Nephron (organoid): ENCODE measurements at regions not wholly inside any gene's neighbourhood (a gene's known extent, or its start where the extent isn't known, plus 50 kb on each side); places are given as distances from the start of the nearest gene placed in this dataset.
A peak's percentile ranks its signal among the peaks of the same experiment; 100 is the strongest.

ENCODE experiments used
- H3K27ac Mint-ChIP-seq, 3 experiments: 2 replicates each; pipeline ENCODE4 v1.8.0; 2020; ENCODE audit warnings: mixed read lengths in 3 of 3, mild to moderate bottlenecking in 2 of 3, moderate library complexity in 1 of 3
- H3K27me3 Mint-ChIP-seq: 2 replicates; pipeline ENCODE4 v1.8.0; 2021; ENCODE audit warnings: low read depth, mild to moderate bottlenecking, moderate library complexity, mixed read lengths
- H3K36me3 Mint-ChIP-seq: 2 replicates; pipeline ENCODE4 v1.8.0; 2020; ENCODE audit warnings: low read depth, mixed read lengths
- H3K4me1 Mint-ChIP-seq: 2 replicates; pipeline ENCODE4 v1.8.0; 2020; ENCODE audit warnings: mixed read lengths
- H3K4me3 Mint-ChIP-seq, 3 experiments: 2 replicates each; pipeline ENCODE4 v1.8.0; 2020; ENCODE audit warnings: mild to moderate bottlenecking in 3 of 3, mixed read lengths in 3 of 3, moderate library complexity in 2 of 3
- H3K9me3 Mint-ChIP-seq: 2 replicates; pipeline ENCODE4 v1.8.0; 2020; ENCODE audit warnings: mixed read lengths
- TF ChIP-seq, protein P1 (sequence below), 3 experiments: fragments of 200-600 bp; sonication (generic); IDR thresholded peaks; one replicate each; pipeline ENCODE4 v1.5.0; 2021; ENCODE audit warnings: antibody characterized with exemption in 3 of 3; ENCODE audit not compliant: unreplicated experiment in 3 of 3

DNA sequence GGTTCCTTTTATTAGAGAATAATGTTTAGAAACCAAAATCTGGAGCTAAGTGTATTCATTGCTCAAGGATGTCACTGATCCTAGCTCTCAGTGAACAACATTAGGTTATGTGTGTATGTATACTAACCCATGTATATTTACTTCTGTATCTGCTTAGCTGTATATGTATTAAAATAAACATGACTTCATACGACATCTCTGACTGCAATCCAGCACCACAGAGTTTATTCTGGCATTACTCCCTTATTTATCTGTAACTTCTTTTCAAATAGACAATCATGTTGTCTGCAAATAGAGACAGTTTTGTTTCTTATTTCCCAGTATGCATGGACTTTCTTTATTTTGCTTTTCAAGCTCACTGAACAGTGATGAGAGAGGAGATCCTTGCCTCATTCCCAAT, 441.0 kb upstream of the NFE2L3 start:
- no peaks in the 10 kb centered on the region for H3K36me3 Mint-ChIP-seq
- no peaks in the 10 kb centered on the region for H3K27me3 Mint-ChIP-seq
- no peak overlapping the region for H3K4me3 Mint-ChIP-seq
- peaks cover 7% of the 10 kb centered on the region for H3K9me3 Mint-ChIP-seq
- peaks cover 81% of the 10 kb centered on the region for H3K4me1 Mint-ChIP-seq
- TF ChIP-seq, protein P1, sequence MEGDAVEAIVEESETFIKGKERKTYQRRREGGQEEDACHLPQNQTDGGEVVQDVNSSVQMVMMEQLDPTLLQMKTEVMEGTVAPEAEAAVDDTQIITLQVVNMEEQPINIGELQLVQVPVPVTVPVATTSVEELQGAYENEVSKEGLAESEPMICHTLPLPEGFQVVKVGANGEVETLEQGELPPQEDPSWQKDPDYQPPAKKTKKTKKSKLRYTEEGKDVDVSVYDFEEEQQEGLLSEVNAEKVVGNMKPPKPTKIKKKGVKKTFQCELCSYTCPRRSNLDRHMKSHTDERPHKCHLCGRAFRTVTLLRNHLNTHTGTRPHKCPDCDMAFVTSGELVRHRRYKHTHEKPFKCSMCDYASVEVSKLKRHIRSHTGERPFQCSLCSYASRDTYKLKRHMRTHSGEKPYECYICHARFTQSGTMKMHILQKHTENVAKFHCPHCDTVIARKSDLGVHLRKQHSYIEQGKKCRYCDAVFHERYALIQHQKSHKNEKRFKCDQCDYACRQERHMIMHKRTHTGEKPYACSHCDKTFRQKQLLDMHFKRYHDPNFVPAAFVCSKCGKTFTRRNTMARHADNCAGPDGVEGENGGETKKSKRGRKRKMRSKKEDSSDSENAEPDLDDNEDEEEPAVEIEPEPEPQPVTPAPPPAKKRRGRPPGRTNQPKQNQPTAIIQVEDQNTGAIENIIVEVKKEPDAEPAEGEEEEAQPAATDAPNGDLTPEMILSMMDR (IDR thresholded peaks at IDR 0.05; ENCODE audit: unreplicated experiment in 3 of 3), result no peak
- peak overlapping the region in 2 of 3 experiments; percentile 54 to 72 for H3K27ac Mint-ChIP-seq

GRCh38 chr7:25711940-25712339, 440.1 kb upstream of the NFE2L3 start:
- Mint-ChIP-seq H3K27me3 (no peaks in the 10 kb centered on the region), H3K4me3 (no peak overlapping the region), H3K36me3 (no peaks in the 10 kb centered on the region), H3K27ac (peak overlapping the region in 1 of 3 experiments; percentile 72), H3K9me3 (peaks cover 4% of the 10 kb centered on the region), H3K4me1 (peaks cover 89% of the 10 kb centered on the region)
- TF ChIP-seq, protein P1 (IDR thresholded peaks at IDR 0.05; ENCODE audit: unreplicated experiment in 3 of 3), result no peak

DNA sequence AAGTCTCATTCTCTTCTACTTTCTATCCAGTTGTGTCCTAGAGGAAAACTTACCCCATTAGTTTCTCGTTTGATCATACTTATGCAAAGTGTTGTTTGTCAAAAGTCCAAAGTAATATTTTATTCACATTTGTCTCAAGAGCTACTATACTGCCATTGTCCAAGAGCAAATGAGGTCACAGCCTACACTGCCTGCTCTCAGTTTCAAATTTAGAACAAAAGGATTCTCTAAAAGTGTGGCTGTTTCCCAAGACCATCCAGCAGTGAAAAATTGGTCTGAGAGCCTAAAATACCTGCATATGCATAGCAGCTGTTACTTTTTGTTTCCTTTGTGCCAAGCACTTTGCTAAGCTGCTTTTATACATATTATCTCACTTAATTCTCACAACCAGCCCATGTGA, 439.5 kb upstream of the NFE2L3 start:
- H3K4me1 Mint-ChIP-seq, result peaks cover 88% of the 10 kb centered on the region
- no peak overlapping the region for H3K4me3 Mint-ChIP-seq
- no peaks in the 10 kb centered on the region for H3K27me3 Mint-ChIP-seq
- H3K36me3 Mint-ChIP-seq, result no peaks in the 10 kb centered on the region
- peak overlapping the region; percentile 23 to 72 (median 70) for H3K27ac Mint-ChIP-seq
- H3K9me3 Mint-ChIP-seq, result peaks cover 3% of the 10 kb centered on the region
- TF ChIP-seq, protein P1 (IDR thresholded peaks at IDR 0.05; ENCODE audit: unreplicated experiment in 3 of 3), result no peak

- H3K27me3 Mint-ChIP-seq, result no peaks in the 10 kb centered on the region
- H3K27ac Mint-ChIP-seq, result peak overlapping the region; percentile 19 to 74 (median 72)
- no peaks in the 10 kb centered on the region for H3K36me3 Mint-ChIP-seq
- no peaks in the 10 kb centered on the region for H3K9me3 Mint-ChIP-seq
- TF ChIP-seq, protein P1 (IDR thresholded peaks at IDR 0.05; ENCODE audit: unreplicated experiment in 3 of 3), result no peak
- peaks cover 88% of the 10 kb centered on the region for H3K4me1 Mint-ChIP-seq
- H3K4me3 Mint-ChIP-seq, result no peak overlapping the region
These were observed 438.0 kb upstream of the NFE2L3 start for GRCh38 chr7:25714013-25714412.

- H3K27ac Mint-ChIP-seq, result peak overlapping the region in 2 of 3 experiments; percentile 36 to 72
These were observed 435.6 kb upstream of the NFE2L3 start for GRCh38 chr7:25716421-25716820.

DNA sequence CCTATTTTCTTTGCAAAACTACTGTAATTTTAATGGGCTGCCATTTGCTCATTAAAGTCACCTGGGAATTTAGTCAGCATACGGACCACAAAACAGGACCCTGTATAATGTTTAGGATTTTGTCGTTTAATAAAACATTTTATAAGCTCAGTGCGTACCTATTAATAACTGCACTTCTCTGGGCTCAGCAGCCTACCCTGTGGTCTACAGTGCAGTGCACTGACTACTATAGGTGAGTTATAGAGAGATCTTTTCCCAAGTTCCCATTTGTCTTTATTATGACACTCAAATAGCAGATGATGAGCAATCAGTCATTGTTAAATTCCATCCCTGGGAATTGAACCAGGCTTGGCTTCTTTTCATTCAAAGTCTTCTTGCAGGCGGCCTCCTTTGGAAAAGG, 433.4 kb upstream of the NFE2L3 start:
- TF ChIP-seq, protein P1 (IDR thresholded peaks at IDR 0.05; ENCODE audit: unreplicated experiment in 3 of 3), result no peak
- H3K4me1 Mint-ChIP-seq, result peaks cover 66% of the 10 kb centered on the region
- H3K4me3 Mint-ChIP-seq, result no peak overlapping the region
- peak overlapping the region; percentile 13 to 57 (median 55) for H3K27ac Mint-ChIP-seq
- no peaks in the 10 kb centered on the region for H3K27me3 Mint-ChIP-seq
- H3K36me3 Mint-ChIP-seq, result no peaks in the 10 kb centered on the region
- no peaks in the 10 kb centered on the region for H3K9me3 Mint-ChIP-seq

More at GRCh38 chr7:25716421-25716820, 435.6 kb upstream of the NFE2L3 start:
- Mint-ChIP-seq H3K4me3 (no peak overlapping the region), H3K36me3 (no peaks in the 10 kb centered on the region), H3K9me3 (no peaks in the 10 kb centered on the region), H3K4me1 (peaks cover 84% of the 10 kb centered on the region), H3K27me3 (no peaks in the 10 kb centered on the region)
- TF ChIP-seq, protein P1 (IDR thresholded peaks at IDR 0.05; ENCODE audit: unreplicated experiment in 3 of 3), result no peak
